Parathyroid adenoma (tissue), 2 donors: ENCODE measurements at regions not wholly inside any gene's neighbourhood (a gene's known extent, or its start where the extent isn't known, plus 50 kb on each side); places are given as distances from the start of the nearest gene placed in this dataset.
A peak's percentile ranks its signal among the peaks of the same experiment; 100 is the strongest.

Source experiments
- H2AFZ ChIP-seq: fragments of 300-600 bp; sonication (generic); one replicate; pipeline ENCODE4 v1.7.0; 2017; ENCODE audit warnings: antibody characterized with exemption, mild to moderate bottlenecking
- H3K27ac ChIP-seq: fragments of 300-600 bp; sonication (generic); one replicate; pipeline ENCODE4 v1.7.0; 2017
- H3K27me3 ChIP-seq: fragments of 300-600 bp; sonication (generic); one replicate; pipeline ENCODE4 v1.7.0; 2017; ENCODE audit warnings: low read length; ENCODE audit not compliant: control insufficient read depth, insufficient read depth
- H3K36me3 ChIP-seq: fragments of 300-600 bp; sonication (generic); one replicate; pipeline ENCODE4 v1.7.0; 2017; ENCODE audit warnings: low read length; ENCODE audit not compliant: control insufficient read depth, insufficient read depth
- H3K4me1 ChIP-seq: fragments of 300-600 bp; sonication (generic); one replicate; pipeline ENCODE4 v1.7.0; 2017; ENCODE audit warnings: control low read depth
- H3K4me2 ChIP-seq: fragments of 300-600 bp; sonication (generic); one replicate; pipeline ENCODE4 v1.7.0; 2017; ENCODE audit warnings: low read length
- H3K4me3 ChIP-seq: fragments of 300-600 bp; sonication (generic); one replicate; pipeline ENCODE4 v1.7.0; 2017; ENCODE audit warnings: low read depth, low read length
- H3K79me2 ChIP-seq: fragments of 300-600 bp; sonication (generic); one replicate; pipeline ENCODE4 v1.7.0; 2017; ENCODE audit warnings: control low read depth
- H3K9ac ChIP-seq: fragments of 300-600 bp; sonication (generic); one replicate; pipeline ENCODE4 v1.7.0; 2017; ENCODE audit warnings: mild to moderate bottlenecking
- H3K9me3 ChIP-seq: fragments of 300-600 bp; sonication (generic); one replicate; pipeline ENCODE4 v1.7.0; 2017; ENCODE audit warnings: low read length; ENCODE audit not compliant: control insufficient read depth
- TF ChIP-seq, protein P1 (sequence below): fragments of 300-600 bp; sonication (generic); IDR thresholded peaks from one replicate; pipeline ENCODE4 v1.7.0; 2017; ENCODE audit warnings: antibody characterized with exemption, mild to moderate bottlenecking
- donor health status: primary hyperparathyroidism.

- H2AFZ ChIP-seq = no peak overlapping the region
- no peaks in the 10 kb centered on the region for H3K4me1 ChIP-seq
- no peaks in the 10 kb centered on the region for H3K27me3 ChIP-seq
- H3K9ac ChIP-seq = no peak overlapping the region
- TF ChIP-seq, protein P1, sequence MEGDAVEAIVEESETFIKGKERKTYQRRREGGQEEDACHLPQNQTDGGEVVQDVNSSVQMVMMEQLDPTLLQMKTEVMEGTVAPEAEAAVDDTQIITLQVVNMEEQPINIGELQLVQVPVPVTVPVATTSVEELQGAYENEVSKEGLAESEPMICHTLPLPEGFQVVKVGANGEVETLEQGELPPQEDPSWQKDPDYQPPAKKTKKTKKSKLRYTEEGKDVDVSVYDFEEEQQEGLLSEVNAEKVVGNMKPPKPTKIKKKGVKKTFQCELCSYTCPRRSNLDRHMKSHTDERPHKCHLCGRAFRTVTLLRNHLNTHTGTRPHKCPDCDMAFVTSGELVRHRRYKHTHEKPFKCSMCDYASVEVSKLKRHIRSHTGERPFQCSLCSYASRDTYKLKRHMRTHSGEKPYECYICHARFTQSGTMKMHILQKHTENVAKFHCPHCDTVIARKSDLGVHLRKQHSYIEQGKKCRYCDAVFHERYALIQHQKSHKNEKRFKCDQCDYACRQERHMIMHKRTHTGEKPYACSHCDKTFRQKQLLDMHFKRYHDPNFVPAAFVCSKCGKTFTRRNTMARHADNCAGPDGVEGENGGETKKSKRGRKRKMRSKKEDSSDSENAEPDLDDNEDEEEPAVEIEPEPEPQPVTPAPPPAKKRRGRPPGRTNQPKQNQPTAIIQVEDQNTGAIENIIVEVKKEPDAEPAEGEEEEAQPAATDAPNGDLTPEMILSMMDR = no peak
- no peaks in the 10 kb centered on the region for H3K79me2 ChIP-seq
- H3K4me2 ChIP-seq = no peak overlapping the region
- no peak overlapping the region for H3K27ac ChIP-seq
- no peaks in the 10 kb centered on the region for H3K9me3 ChIP-seq
- H3K36me3 ChIP-seq = no peaks in the 10 kb centered on the region
- H3K4me3 ChIP-seq = no peak overlapping the region
Measured at GRCh38 chr10:123580426-123580825, 85.7 kb upstream of the GPR26 start.

- Histone ChIP-seq H2AFZ (no peak overlapping the region), H3K27me3 (no peaks in the 10 kb centered on the region), H3K79me2 (no peaks in the 10 kb centered on the region), H3K36me3 (no peaks in the 10 kb centered on the region), H3K4me2 (no peak overlapping the region), H3K4me3 (no peak overlapping the region), H3K4me1 (no peaks in the 10 kb centered on the region), H3K9me3 (no peaks in the 10 kb centered on the region), H3K9ac (no peak overlapping the region), H3K27ac (no peak overlapping the region)
- TF ChIP-seq, protein P1 = no peak
Measured at GRCh38 chr10:123581656-123582055, 84.5 kb upstream of the GPR26 start.

DNA sequence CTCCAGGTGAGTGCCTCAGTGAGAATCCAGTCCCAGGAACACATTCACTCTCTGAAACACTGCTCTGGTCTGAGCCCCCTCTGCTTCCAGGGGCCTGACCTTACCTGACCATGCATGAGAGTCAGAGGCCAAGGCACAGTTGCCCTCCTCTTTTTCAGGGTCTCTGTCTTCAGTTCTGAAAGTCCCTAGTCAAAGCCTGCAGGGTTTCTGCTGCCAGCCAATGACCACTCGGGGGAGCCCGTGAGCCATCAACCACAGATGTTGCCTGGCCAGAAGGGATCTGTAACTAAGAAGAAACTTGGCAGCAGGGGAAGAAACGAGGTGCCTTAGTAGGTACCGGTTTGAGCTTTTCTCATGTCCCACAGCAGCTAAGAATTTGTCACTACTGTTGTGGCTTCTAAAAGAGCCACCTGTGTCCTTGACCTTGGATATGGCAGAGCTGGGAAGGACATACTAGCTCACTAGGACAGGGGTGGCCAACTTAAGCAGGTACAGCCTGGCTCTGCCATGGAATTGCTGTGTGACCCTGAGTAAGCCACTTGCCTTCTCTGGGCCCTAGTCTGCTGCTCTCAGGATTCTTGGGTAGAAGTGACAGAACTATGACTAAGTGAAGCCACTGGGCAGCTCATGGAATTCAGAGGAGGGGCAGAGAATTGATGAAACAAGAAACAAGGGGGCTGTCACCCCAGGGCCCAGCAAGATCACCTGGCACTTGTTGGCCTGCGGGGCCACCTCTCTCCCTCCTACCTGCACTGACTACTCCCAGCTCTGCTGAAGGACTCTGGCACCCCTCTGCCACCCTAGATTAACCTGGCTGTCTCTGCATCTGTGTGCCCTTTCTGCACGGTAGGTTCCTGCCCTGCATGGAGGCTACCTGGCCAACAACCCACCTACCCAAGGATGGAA is 83.8 kb upstream of the GPR26 start:
- H3K4me3 ChIP-seq = no peak overlapping the region

DNA sequence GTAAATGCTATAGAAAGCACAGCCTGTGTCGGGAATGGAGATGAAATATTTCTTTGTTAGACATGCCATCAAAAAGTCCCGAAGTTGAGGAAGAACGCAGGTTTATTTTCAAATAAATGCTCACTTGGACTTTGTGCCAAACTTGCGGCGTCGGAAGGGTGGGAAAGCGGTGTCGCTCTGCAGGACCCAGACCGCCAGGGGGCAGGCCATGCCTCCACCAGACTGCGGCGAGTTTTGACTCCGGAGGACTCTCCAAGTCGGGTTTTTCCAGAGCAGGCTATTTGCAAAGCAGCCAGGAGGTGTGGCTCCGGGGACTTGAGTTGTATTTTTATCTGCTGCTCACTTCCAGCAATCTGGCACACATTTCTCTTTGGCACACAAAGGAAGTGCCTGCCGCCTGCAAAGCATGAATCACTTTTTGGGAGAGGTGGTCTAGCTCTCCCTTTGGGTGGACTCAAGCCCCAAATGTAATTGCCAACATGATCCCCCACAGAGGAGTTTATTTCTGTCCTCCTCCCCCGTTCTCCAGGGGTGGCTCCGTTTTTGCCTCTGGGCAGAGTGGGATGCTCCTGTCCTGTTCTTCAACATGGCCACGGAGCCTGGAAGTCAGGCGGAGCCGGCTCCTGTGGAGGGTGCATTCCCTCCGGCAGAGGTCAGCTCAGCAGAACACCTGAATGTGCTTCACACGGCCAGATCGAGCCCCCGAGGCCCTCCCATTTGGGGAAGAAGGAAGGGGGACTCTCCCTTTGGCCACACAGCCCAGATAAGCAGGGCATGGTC is 82.3 kb upstream of the GPR26 start:
- Histone ChIP-seq H3K36me3 (no peaks in the 10 kb centered on the region), H2AFZ (peak overlapping the region; percentile 17), H3K4me1 (no peaks in the 10 kb centered on the region), H3K9ac (no peak overlapping the region), H3K4me3 (no peak overlapping the region), H3K27ac (no peak overlapping the region), H3K79me2 (no peaks in the 10 kb centered on the region), H3K9me3 (no peaks in the 10 kb centered on the region), H3K27me3 (no peaks in the 10 kb centered on the region), H3K4me2 (no peak overlapping the region)
- TF ChIP-seq, protein P1 = peak; percentile 65

More for the DNA sequence above, 83.8 kb upstream of the GPR26 start:
- no peak overlapping the region for H3K27ac ChIP-seq
- H3K9ac ChIP-seq = no peak overlapping the region
- H3K36me3 ChIP-seq = no peaks in the 10 kb centered on the region
- H3K4me2 ChIP-seq = no peak overlapping the region
- no peaks in the 10 kb centered on the region for H3K27me3 ChIP-seq
- no peaks in the 10 kb centered on the region for H3K79me2 ChIP-seq
- TF ChIP-seq, protein P1 = peak; percentile 73
- H3K9me3 ChIP-seq = no peaks in the 10 kb centered on the region
- no peaks in the 10 kb centered on the region for H3K4me1 ChIP-seq
- H2AFZ ChIP-seq = no peak overlapping the region
